Sigmoid colon (tissue), 6 donors: ENCODE measurements at regions not wholly inside any gene's neighbourhood (a gene's known extent, or its start where the extent isn't known, plus 50 kb on each side); places are given as distances from the start of the nearest gene placed in this dataset.
"Not testable (repeated sequence)": the region's sequence is repeated elsewhere in the genome, so short reads cannot be mapped to it uniquely, and the experiment has no call there.

ENCODE experiments used
- DNase-seq: peaks from one replicate; pipeline ENCODE4 v3.0.0-alpha.2; 2019
- H3K27ac ChIP-seq, 4 donors: fragments of 200-600 bp; sonication (generic); one replicate each; pipeline ENCODE4 v1.5.1; 2016 to 2019; ENCODE audit warnings: mild to moderate bottlenecking in 1 of 4
- H3K27me3 ChIP-seq, 3 donors: fragments of 200-600 bp; sonication (generic); one replicate each; pipeline ENCODE4 v1.5.1; 2019; ENCODE audit warnings: mild to moderate bottlenecking in 1 of 3
- H3K36me3 ChIP-seq, 4 donors: fragments of 200-600 bp; sonication (generic); one replicate each; pipeline ENCODE4 v1.5.1; 2016 to 2019
- H3K4me1 ChIP-seq, 4 donors: fragments of 200-600 bp; sonication (generic); one replicate each; pipeline ENCODE4 v1.5.1; 2017 to 2019
- H3K4me3 ChIP-seq, 4 donors: fragments of 200-600 bp; sonication (generic); one replicate each; pipeline ENCODE4 v1.5.1; 2017 to 2019; ENCODE audit warnings: mild to moderate bottlenecking in 2 of 4, moderate library complexity in 1 of 4
- H3K9me3 ChIP-seq, 4 donors: fragments of 200-600 bp in 3 of 4; sonication (generic) in 3 of 4; one replicate each; pipeline versions ENCODE4 v1.5.1 to v1.6.1; 2013 to 2019
- CTCF ChIP-seq, 4 experiments: fragments of 450-650 bp in 3 of 4; fragments of 200-600 bp in 1 of 4; IDR thresholded peaks; one replicate each; pipeline ENCODE4 v1.5.1; 2016 to 2019; ENCODE audit warnings: antibody characterized with exemption in 4 of 4, mild to moderate bottlenecking in 3 of 4, moderate library complexity in 2 of 4
- EP300 ChIP-seq, 4 donors: sonication (generic); formaldehyde crosslinking; IDR thresholded peaks; one replicate each; pipeline ENCODE4 v1.6.1; 2017; ENCODE audit warnings: antibody characterized with exemption in 4 of 4
- POLR2A ChIP-seq, 2 donors: fragments of 450-650 bp; IDR thresholded peaks; one replicate each; pipeline ENCODE4 v1.6.1; 2016; ENCODE audit warnings: antibody characterized with exemption in 2 of 2, mild to moderate bottlenecking in 2 of 2, moderate library complexity in 2 of 2
- POLR2AphosphoS5 ChIP-seq, 4 donors: sonication (generic); formaldehyde crosslinking; IDR thresholded peaks; one replicate each; pipeline ENCODE4 v1.6.1; 2017; ENCODE audit warnings: antibody characterized with exemption in 4 of 4
- WGBS, 2 donors: extraction: QIAGEN DNeasy Blood & Tissue Kit; methylation state at CpG; one replicate each; pipeline ENCODE4 v1.1.7; 2013; 5-methylcytosine and 5-hydroxymethylcytosine counted together
- intact Hi-C: fragments of 100-400 bp; cut with DNase I; formaldehyde crosslinking; loops from one replicate; pipeline ENCODE4 v1.15.1; 2023
- donor health status: healthy with polysubstance abuse.
- donor health status: healthy.

- no peaks in the 10 kb centered on the region for H3K9me3 ChIP-seq
- no peak overlapping the region for H3K27ac ChIP-seq
- 73 to 76% methylated on average over 2 of the region's 2 CpGs for WGBS, 2 donors
- no peak overlapping the region for H3K4me3 ChIP-seq
- H3K4me1 ChIP-seq, result no peaks in the 10 kb centered on the region
- TF ChIP-seq POLR2AphosphoS5 (IDR thresholded peaks at IDR 0.05) (no peak), CTCF (IDR thresholded peaks at IDR 0.05) (no peak), POLR2A (IDR thresholded peaks at IDR 0.05) (no peak), EP300 (IDR thresholded peaks at IDR 0.05) (no peak)
- DNase-seq, result no peak
- H3K27me3 ChIP-seq, result no peaks in the 10 kb centered on the region
- intact Hi-C loops, result no loop called here
- no peaks in the 10 kb centered on the region for H3K36me3 ChIP-seq
These were observed 242.0 kb upstream of the MEIS1 start for GRCh38 chr2:66192888-66193287.

- Histone ChIP-seq H3K4me1 (peaks cover 0 to 7% (median 0%) of the 10 kb centered on the region in 4 donors), H3K27me3 (no peaks in the 10 kb centered on the region), H3K27ac (no peak overlapping the region), H3K4me3 (no peak overlapping the region), H3K9me3 (no peaks in the 10 kb centered on the region), H3K36me3 (no peaks in the 10 kb centered on the region)
- 81 to 86% methylated on average over 1 of the region's 1 CpG for WGBS, 2 donors
- no peak for DNase-seq
- intact Hi-C loops, result no loop called here
- TF ChIP-seq CTCF (IDR thresholded peaks at IDR 0.05), result no peak
- TF ChIP-seq EP300 (IDR thresholded peaks at IDR 0.05), result no peak
- TF ChIP-seq POLR2AphosphoS5 (IDR thresholded peaks at IDR 0.05), result no peak
- no peak for TF ChIP-seq POLR2A (IDR thresholded peaks at IDR 0.05)
These were observed 243.6 kb upstream of the MEIS1 start for GRCh38 chr2:66191311-66191710.

- intact Hi-C loops, result no loop called here
These were observed 245.4 kb upstream of the MEIS1 start for GRCh38 chr2:66189553-66189952.

GRCh38 chr2:66186537-66186936 lies 248.4 kb upstream of the MEIS1 start:
- Histone ChIP-seq H3K4me1 (peaks cover 0 to 7% (median 0%) of the 10 kb centered on the region in 4 donors), H3K27ac (no peak overlapping the region), H3K9me3 (no peaks in the 10 kb centered on the region), H3K4me3 (no peak overlapping the region), H3K27me3 (no peaks in the 10 kb centered on the region), H3K36me3 (no peaks in the 10 kb centered on the region)
- no peak for TF ChIP-seq EP300 (IDR thresholded peaks at IDR 0.05)
- TF ChIP-seq POLR2AphosphoS5 (IDR thresholded peaks at IDR 0.05), result no peak
- no peak for TF ChIP-seq POLR2A (IDR thresholded peaks at IDR 0.05)
- no peak for TF ChIP-seq CTCF (IDR thresholded peaks at IDR 0.05)
- WGBS, 2 donors, result 28 to 62% methylated on average over 3 of the region's 3 CpGs
- no peak for DNase-seq
- intact Hi-C loops, result no loop called here

More at GRCh38 chr2:66189553-66189952, 245.4 kb upstream of the MEIS1 start:
- TF ChIP-seq CTCF (IDR thresholded peaks at IDR 0.05) (no peak), EP300 (IDR thresholded peaks at IDR 0.05) (no peak), POLR2A (IDR thresholded peaks at IDR 0.05) (no peak), POLR2AphosphoS5 (IDR thresholded peaks at IDR 0.05) (peak in 3 of 4 donors; percentile 15 to 41 (median 17))
- H3K9me3 ChIP-seq, result no peaks in the 10 kb centered on the region
- H3K4me3 ChIP-seq, result no peak overlapping the region
- no peaks in the 10 kb centered on the region for H3K36me3 ChIP-seq
- H3K27me3 ChIP-seq, result no peaks in the 10 kb centered on the region
- H3K27ac ChIP-seq, result no peak overlapping the region
- peaks cover 0 to 7% (median 0%) of the 10 kb centered on the region in 4 donors for H3K4me1 ChIP-seq
- no peak for DNase-seq

- no peak for DNase-seq
- intact Hi-C loops, result no loop called here
- WGBS, 2 donors, result 76 to 84% methylated on average over 11 of the region's 11 CpGs
These were observed 249.3 kb upstream of the MEIS1 start for GRCh38 chr2:66185497-66186054.

GRCh38 chr2:66177128-66177796 lies 257.7 kb upstream of the MEIS1 start:
- H3K4me1 ChIP-seq, H3K27me3 ChIP-seq, H3K9me3 ChIP-seq, H3K27ac ChIP-seq, DNase-seq, H3K4me3 ChIP-seq, intact Hi-C loops, H3K36me3 ChIP-seq: not testable (repeated sequence)
- WGBS, 2 donors, result 86 to 91% methylated on average over 26 of the region's 26 CpGs

More at GRCh38 chr2:66185497-66186054, 249.3 kb upstream of the MEIS1 start:
- H3K27ac ChIP-seq, result no peak overlapping the region
- no peak for TF ChIP-seq POLR2A (IDR thresholded peaks at IDR 0.05)
- no peak for TF ChIP-seq EP300 (IDR thresholded peaks at IDR 0.05)
- no peaks in the 10 kb centered on the region for H3K9me3 ChIP-seq
- no peaks in the 10 kb centered on the region for H3K27me3 ChIP-seq
- no peaks in the 10 kb centered on the region for H3K36me3 ChIP-seq
- no peak overlapping the region for H3K4me3 ChIP-seq
- peaks cover 0 to 7% (median 0%) of the 10 kb centered on the region in 4 donors for H3K4me1 ChIP-seq
